H9 (cell line): ENCODE measurements at regions not wholly inside any gene's neighbourhood (a gene's known extent, or its start where the extent isn't known, plus 50 kb on each side); places are given as distances from the start of the nearest gene placed in this dataset.

ENCODE experiments used
- DNase-seq: peaks from one replicate; pipeline ENCODE4 v3.0.0-alpha.2; 2017
- H2AFZ ChIP-seq: one replicate; pipeline ENCODE4 v1.6.1; 2013; ENCODE audit warnings: mild to moderate bottlenecking, low read length, control low read depth, moderate library complexity
- H2AK5ac ChIP-seq: 2 replicates; pipeline ENCODE4 v1.6.1; 2013; ENCODE audit warnings: low read length, control low read depth, mixed read lengths; ENCODE audit not compliant: insufficient read length
- H2BK120ac ChIP-seq: one replicate; pipeline ENCODE4 v1.6.1; 2013; ENCODE audit warnings: low read depth, mild to moderate bottlenecking, low read length, control low read depth, inconsistent platforms; ENCODE audit not compliant: poor library complexity, severe bottlenecking
- H2BK12ac ChIP-seq: 2 replicates; pipeline ENCODE4 v1.6.1; 2013; ENCODE audit warnings: low read length, control low read depth, mixed read lengths, low read depth; ENCODE audit not compliant: insufficient read length
- H2BK15ac ChIP-seq: 2 replicates; pipeline ENCODE4 v1.6.1; 2013; ENCODE audit warnings: low read depth, low read length, control low read depth
- H2BK20ac ChIP-seq: one replicate; pipeline ENCODE4 v1.6.1; 2013; ENCODE audit warnings: low read depth, mild to moderate bottlenecking, low read length, control low read depth, inconsistent platforms; ENCODE audit not compliant: poor library complexity, severe bottlenecking
- H2BK5ac ChIP-seq: 2 replicates; pipeline ENCODE4 v1.6.1; 2013; ENCODE audit warnings: low read length, control low read depth, mixed read lengths; ENCODE audit not compliant: insufficient read length
- H3K14ac ChIP-seq: 2 replicates; pipeline ENCODE4 v1.6.1; 2013; ENCODE audit warnings: low read length, control low read depth; ENCODE audit not compliant: insufficient read depth
- H3K18ac ChIP-seq: 2 replicates; pipeline ENCODE4 v1.6.1; 2013; ENCODE audit warnings: low read depth, mild to moderate bottlenecking, mixed read lengths, low read length, control low read depth; ENCODE audit not compliant: insufficient read length
- H3K23ac ChIP-seq: 2 replicates; pipeline ENCODE4 v1.6.1; 2013; ENCODE audit warnings: low read length, control low read depth, mixed read lengths, low read depth; ENCODE audit not compliant: insufficient read length
- H3K23me2 ChIP-seq: 2 replicates; pipeline ENCODE4 v1.6.1; 2013; ENCODE audit warnings: low read depth, mild to moderate bottlenecking, mixed read lengths, low read length, control low read depth; ENCODE audit not compliant: insufficient read length, poor library complexity, severe bottlenecking
- H3K27ac ChIP-seq: 2 replicates; pipeline ENCODE4 v1.5.1; 2013; ENCODE audit warnings: low read length, control low read depth, mixed read lengths, low read depth; ENCODE audit not compliant: insufficient read length
- H3K27me3 ChIP-seq: 2 replicates; pipeline ENCODE4 v1.6.1; 2013; ENCODE audit warnings: low read length, control low read depth, inconsistent platforms; ENCODE audit not compliant: insufficient read depth
- H3K4ac ChIP-seq: 2 replicates; pipeline ENCODE4 v1.6.1; 2013; ENCODE audit warnings: low read depth, mild to moderate bottlenecking, control low read depth, inconsistent platforms, low read length, moderate library complexity
- H3K4me1 ChIP-seq: 2 replicates; pipeline ENCODE4 v1.6.1; 2013; ENCODE audit warnings: low read length, control low read depth, inconsistent platforms; ENCODE audit not compliant: insufficient read depth
- H3K4me2 ChIP-seq: 2 replicates; pipeline ENCODE4 v1.6.1; 2013; ENCODE audit warnings: low read length, control low read depth, mixed read lengths; ENCODE audit not compliant: insufficient read length, insufficient read depth
- H3K56ac ChIP-seq: 2 replicates; pipeline ENCODE4 v1.6.1; 2013; ENCODE audit warnings: low read depth, mild to moderate bottlenecking, mixed read lengths, low read length, control low read depth; ENCODE audit not compliant: insufficient read length
- H3K79me1 ChIP-seq: 2 replicates; pipeline ENCODE4 v1.6.1; 2013; ENCODE audit warnings: low read depth, mild to moderate bottlenecking, moderate library complexity, low read length, control low read depth, inconsistent platforms; ENCODE audit not compliant: insufficient read depth, poor library complexity, severe bottlenecking
- H3K79me2 ChIP-seq: 2 replicates; pipeline ENCODE4 v1.6.1; 2013; ENCODE audit warnings: low read length, control low read depth, inconsistent platforms; ENCODE audit not compliant: insufficient read depth
- H3K9ac ChIP-seq: 2 replicates; pipeline ENCODE4 v1.6.1; 2013; ENCODE audit warnings: low read length, control low read depth, mixed read lengths; ENCODE audit not compliant: insufficient read length; ENCODE audit errors: extremely low read depth
- H3K9me3 ChIP-seq: one replicate; pipeline ENCODE4 v1.6.1; 2013; ENCODE audit warnings: low read depth, low read length, inconsistent platforms; ENCODE audit not compliant: control insufficient read depth
- H3T11ph ChIP-seq: one replicate; pipeline ENCODE4 v1.6.1; 2013; ENCODE audit warnings: mild to moderate bottlenecking, low read length, control low read depth, inconsistent platforms
- H4K20me1 ChIP-seq: one replicate; pipeline ENCODE4 v1.6.1; 2013; ENCODE audit not compliant: control insufficient read depth, insufficient read length, insufficient read depth
- H4K5ac ChIP-seq: 2 replicates; pipeline ENCODE4 v1.6.1; 2013; ENCODE audit warnings: low read depth, mild to moderate bottlenecking, mixed read lengths, low read length, control low read depth; ENCODE audit not compliant: insufficient read length
- H4K8ac ChIP-seq: replicated peaks from 2 replicates; pipeline ENCODE4 v1.6.1; 2013; ENCODE audit warnings: low read length, control low read depth, mixed read lengths, low read depth; ENCODE audit not compliant: insufficient read length
- H4K91ac ChIP-seq: 2 replicates; pipeline ENCODE4 v1.6.1; 2013; ENCODE audit warnings: low read depth, mild to moderate bottlenecking, moderate library complexity, mixed read lengths, low read length, control low read depth; ENCODE audit not compliant: insufficient read length
- H3K27ac Mint-ChIP-seq, 3 experiments: 2 replicates in 2 of 3; 3 replicates in 1 of 3; pipeline ENCODE4 v1.8.0; 2020 to 2021; ENCODE audit warnings: mixed read lengths in 3 of 3, mild to moderate bottlenecking in 1 of 3, moderate library complexity in 1 of 3
- H3K27me3 Mint-ChIP-seq: 2 replicates; pipeline ENCODE4 v1.8.0; 2021; ENCODE audit warnings: low read depth, mild to moderate bottlenecking, moderate library complexity, mixed read lengths
- H3K36me3 Mint-ChIP-seq, 3 experiments: 2 replicates in 2 of 3; 3 replicates in 1 of 3; pipeline ENCODE4 v1.8.0; 2020 to 2021; ENCODE audit warnings: low read depth in 3 of 3, mixed read lengths in 3 of 3; ENCODE audit not compliant: insufficient read depth in 1 of 3
- H3K4me1 Mint-ChIP-seq, 2 experiments: 2 replicates each; pipeline ENCODE4 v1.8.0; 2020; ENCODE audit warnings: mixed read lengths in 2 of 2
- H3K4me3 Mint-ChIP-seq, 2 experiments: 2 replicates in 1 of 2; 3 replicates in 1 of 2; pipeline ENCODE4 v1.8.0; 2020 to 2021; ENCODE audit warnings: mild to moderate bottlenecking in 2 of 2, mixed read lengths in 2 of 2, moderate library complexity in 1 of 2
- H3K9me3 Mint-ChIP-seq, 2 experiments: 2 replicates in 1 of 2; 3 replicates in 1 of 2; pipeline ENCODE4 v1.8.0; 2020; ENCODE audit warnings: mild to moderate bottlenecking in 2 of 2, mixed read lengths in 2 of 2, moderate library complexity in 1 of 2
- CTCF ChIP-seq: fragments of 200-600 bp; sonication (generic); conservative IDR thresholded peaks from 3 replicates; pipeline ENCODE4 v1.8.0; 2021; ENCODE audit warnings: antibody characterized with exemption, mild to moderate bottlenecking
- WGBS: extraction: QIAGEN DNeasy Blood & Tissue Kit; methylation state at CpG from one replicate; pipeline ENCODE4 v1.1.7; 2013; ENCODE audit warnings: missing lambda C conversion rate, low lambda C conversion rate, mixed read lengths; ENCODE audit not compliant: insufficient read length; ENCODE audit errors: extremely low coverage; 5-methylcytosine and 5-hydroxymethylcytosine counted together

DNA sequence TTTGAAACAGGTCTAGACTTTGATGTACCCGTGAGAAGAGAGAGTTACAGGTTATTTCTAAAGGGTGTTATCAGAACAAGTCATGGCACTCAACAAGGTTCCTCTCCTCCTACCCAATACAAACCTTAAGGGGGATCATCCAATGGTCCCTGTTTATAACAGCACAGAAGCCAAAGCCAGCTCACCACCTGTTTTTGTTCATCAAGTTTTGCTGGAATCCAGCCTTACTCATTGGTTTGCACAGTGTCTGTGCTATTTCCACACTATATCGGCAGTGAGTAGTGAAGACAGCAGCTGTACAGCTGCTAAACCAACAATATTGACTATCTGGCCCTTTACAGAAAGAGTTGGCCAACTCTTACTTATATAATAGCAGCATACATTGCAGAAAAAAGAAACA, 262.1 kb upstream of the STS start:
- Histone ChIP-seq H3K9ac (no peak overlapping the region), H3K79me1 (no peaks in the 10 kb centered on the region), H3K23ac (no peak overlapping the region), H2AK5ac (no peak overlapping the region), H3K23me2 (no peaks in the 10 kb centered on the region), H3K18ac (no peak overlapping the region), H3K4me2 (no peak overlapping the region), H2BK15ac (no peak overlapping the region), H3K4ac (no peak overlapping the region), H3K9me3 (no peaks in the 10 kb centered on the region), H3K27me3 (no peaks in the 10 kb centered on the region; the same call in 1 of the 2 replicates), H2BK20ac (no peak overlapping the region), H2BK12ac (no peak overlapping the region), H3T11ph (no peak overlapping the region), H2BK5ac (no peak overlapping the region), H2AFZ (no peak overlapping the region), H3K79me2 (no peaks in the 10 kb centered on the region), H4K20me1 (no peaks in the 10 kb centered on the region), H3K14ac (no peak overlapping the region), H3K4me1 (no peaks in the 10 kb centered on the region; the same call in 1 of the 2 replicates), H3K56ac (no peak overlapping the region), H2BK120ac (no peak overlapping the region), H4K5ac (no peak overlapping the region), H4K8ac (no peak overlapping the region), H4K91ac (no peak overlapping the region), H3K27ac (no peak overlapping the region)
- peaks cover 0 to 2% (median 0%) of the 10 kb centered on the region in 3 experiments; a peak in 1 of 7 replicates for H3K36me3 Mint-ChIP-seq
- H3K27me3 Mint-ChIP-seq = no peaks in the 10 kb centered on the region
- TF ChIP-seq CTCF = no peak
- no peak for DNase-seq
- no peak overlapping the region for H3K27ac Mint-ChIP-seq
- no peak overlapping the region for H3K4me3 Mint-ChIP-seq
- WGBS = no CpG with 5 or more reads among the region's 2 CpGs
- H3K9me3 Mint-ChIP-seq = no peaks in the 10 kb centered on the region; a peak in 1 of 5 replicates
- H3K4me1 Mint-ChIP-seq = no peaks in the 10 kb centered on the region
